Caco-2 (cell line): ENCODE measurements at regions not wholly inside any gene's neighbourhood (a gene's known extent, or its start where the extent isn't known, plus 50 kb on each side); places are given as distances from the start of the nearest gene placed in this dataset.

Experiments
- BruUV-seq: library from RNA; stranded (reverse); fragments of 400-500 nt; replicated peaks from 2 replicates; lab custom pipeline; 2021; lab: Mats Ljungman, UMichigan
- CTCF ChIA-PET: fragments of 300-600 bp; sonication (Branson Sonifier 250); formaldehyde crosslinking; loops from one replicate; lab custom pipeline; 2022; ENCODE audit warnings: antibody characterized with exemption; lab: Charles Lee
- POLR2A ChIA-PET: fragments of 300-600 bp; sonication (Branson Sonifier 250); formaldehyde crosslinking; loops from one replicate; lab custom pipeline; 2022; ENCODE audit warnings: antibody characterized with exemption; lab: Charles Lee
- DNase-seq, 2 experiments: peaks; one replicate each; pipeline versions ENCODE4 v3.0.0 to v3.0.0-alpha.2; 2020 to 2022
- H3K27me3 ChIP-seq: replicated peaks from 2 replicates; pipeline ENCODE4 v1.6.0; 2011; ENCODE audit warnings: low read length; ENCODE audit not compliant: control insufficient read depth, insufficient read depth
- H3K36me3 ChIP-seq: 2 replicates; pipeline ENCODE4 v1.5.1; 2011; ENCODE audit warnings: low read length; ENCODE audit not compliant: control insufficient read depth, insufficient read depth
- H3K4me1 ChIP-seq: fragments of 250-450 bp; sonication (Bioruptor Pico); 2 replicates; pipeline ENCODE4 v1.5.1; 2020; ENCODE audit warnings: mild to moderate bottlenecking
- H3K4me3 ChIP-seq: 2 replicates; pipeline ENCODE4 v1.5.1; 2011; ENCODE audit warnings: low read depth, mild to moderate bottlenecking, control low read depth, low read length
- H3K9me3 ChIP-seq: fragments of 250-450 bp; sonication (Bioruptor Pico); 2 replicates; pipeline ENCODE4 v1.5.1; 2020; ENCODE audit warnings: mild to moderate bottlenecking, moderate library complexity
- H3K27ac Mint-ChIP-seq: one replicate; pipeline ENCODE4 v1.8.0; 2022; ENCODE audit warnings: mixed read lengths; ENCODE audit not compliant: unreplicated experiment
- H3K27me3 Mint-ChIP-seq: one replicate; pipeline ENCODE4 v1.8.0; 2022; ENCODE audit warnings: mixed read lengths; ENCODE audit not compliant: insufficient read depth, unreplicated experiment
- H3K36me3 Mint-ChIP-seq: one replicate; pipeline ENCODE4 v1.8.0; 2022; ENCODE audit warnings: mild to moderate bottlenecking, mixed read lengths; ENCODE audit not compliant: insufficient read depth, unreplicated experiment
- H3K4me1 Mint-ChIP-seq: one replicate; pipeline ENCODE4 v1.8.0; 2022; ENCODE audit warnings: low read depth, mixed read lengths; ENCODE audit not compliant: unreplicated experiment
- H3K4me3 Mint-ChIP-seq: one replicate; pipeline ENCODE4 v1.8.0; 2022; ENCODE audit warnings: mild to moderate bottlenecking, moderate library complexity, mixed read lengths; ENCODE audit not compliant: unreplicated experiment
- H3K9me3 Mint-ChIP-seq: one replicate; pipeline ENCODE4 v1.8.0; 2022; ENCODE audit warnings: mixed read lengths; ENCODE audit not compliant: unreplicated experiment
- intact Hi-C: fragments of 100-400 bp; cut with micrococcal nuclease; formaldehyde crosslinking; loops from one replicate; pipeline ENCODE4 v1.10.0; 2022; ENCODE audit not compliant: unreplicated experiment
- TF ChIP-seq, protein P1 (sequence below), 2 experiments: fragments of 200-600 bp in 1 of 2; IDR thresholded peaks; 1 replicate in 1 of 2; 2 replicates in 1 of 2; pipeline versions ENCODE4 v1.5.1 to v1.8.0; 2011 to 2022; ENCODE audit warnings: antibody characterized with exemption in 1 of 2, control low read depth in 1 of 2, inconsistent platforms in 1 of 2, low read depth in 1 of 2, low read length in 1 of 2, mild to moderate bottlenecking in 1 of 2, moderate library complexity in 1 of 2; ENCODE audit not compliant: insufficient read depth in 1 of 2, severe bottlenecking in 1 of 2, unreplicated experiment in 1 of 2

DNA sequence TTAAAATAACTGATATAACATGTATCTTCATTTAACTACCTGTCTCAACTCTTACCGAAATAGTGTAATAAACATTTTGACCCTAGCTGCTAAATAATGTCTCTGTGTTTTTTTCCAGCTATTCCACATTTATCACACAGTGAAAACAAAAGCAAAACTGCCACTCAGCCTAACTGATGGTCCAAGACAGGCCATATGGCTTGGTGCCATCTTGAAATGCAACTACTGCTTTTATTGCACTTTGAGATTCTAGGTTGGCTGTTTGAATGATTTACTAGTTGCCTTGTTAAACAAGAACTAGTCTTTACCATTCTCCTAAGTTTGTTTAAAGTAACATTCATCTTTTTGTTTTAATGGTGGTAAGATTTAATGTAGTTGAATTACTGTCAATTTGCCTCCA, 739.8 kb downstream of the TFAP2A start:
- H3K9me3 ChIP-seq, result no peaks in the 10 kb centered on the region
- POLR2A ChIA-PET, result no interaction called here
- TF ChIP-seq, protein P1, sequence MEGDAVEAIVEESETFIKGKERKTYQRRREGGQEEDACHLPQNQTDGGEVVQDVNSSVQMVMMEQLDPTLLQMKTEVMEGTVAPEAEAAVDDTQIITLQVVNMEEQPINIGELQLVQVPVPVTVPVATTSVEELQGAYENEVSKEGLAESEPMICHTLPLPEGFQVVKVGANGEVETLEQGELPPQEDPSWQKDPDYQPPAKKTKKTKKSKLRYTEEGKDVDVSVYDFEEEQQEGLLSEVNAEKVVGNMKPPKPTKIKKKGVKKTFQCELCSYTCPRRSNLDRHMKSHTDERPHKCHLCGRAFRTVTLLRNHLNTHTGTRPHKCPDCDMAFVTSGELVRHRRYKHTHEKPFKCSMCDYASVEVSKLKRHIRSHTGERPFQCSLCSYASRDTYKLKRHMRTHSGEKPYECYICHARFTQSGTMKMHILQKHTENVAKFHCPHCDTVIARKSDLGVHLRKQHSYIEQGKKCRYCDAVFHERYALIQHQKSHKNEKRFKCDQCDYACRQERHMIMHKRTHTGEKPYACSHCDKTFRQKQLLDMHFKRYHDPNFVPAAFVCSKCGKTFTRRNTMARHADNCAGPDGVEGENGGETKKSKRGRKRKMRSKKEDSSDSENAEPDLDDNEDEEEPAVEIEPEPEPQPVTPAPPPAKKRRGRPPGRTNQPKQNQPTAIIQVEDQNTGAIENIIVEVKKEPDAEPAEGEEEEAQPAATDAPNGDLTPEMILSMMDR (IDR thresholded peaks at IDR 0.05; ENCODE audit: insufficient read depth in 1 of 2, low read depth in 1 of 2, low read length in 1 of 2, severe bottlenecking in 1 of 2, unreplicated experiment in 1 of 2), result no peak
- H3K36me3 ChIP-seq, result no peaks in the 10 kb centered on the region
- no peaks in the 10 kb centered on the region for H3K27me3 ChIP-seq
- no TSS peak for BruUV-seq
- CTCF ChIA-PET, result no interaction called here
- Mint-ChIP-seq H3K36me3 (peaks cover 5% of the 10 kb centered on the region), H3K4me1 (no peaks in the 10 kb centered on the region), H3K4me3 (no peak overlapping the region), H3K27ac (no peak overlapping the region), H3K27me3 (no peaks in the 10 kb centered on the region), H3K9me3 (peaks cover 15% of the 10 kb centered on the region)
- no peak for DNase-seq
- no peaks in the 10 kb centered on the region for H3K4me1 ChIP-seq
- no peak overlapping the region for H3K4me3 ChIP-seq
- intact Hi-C loops, result no loop called here

DNA sequence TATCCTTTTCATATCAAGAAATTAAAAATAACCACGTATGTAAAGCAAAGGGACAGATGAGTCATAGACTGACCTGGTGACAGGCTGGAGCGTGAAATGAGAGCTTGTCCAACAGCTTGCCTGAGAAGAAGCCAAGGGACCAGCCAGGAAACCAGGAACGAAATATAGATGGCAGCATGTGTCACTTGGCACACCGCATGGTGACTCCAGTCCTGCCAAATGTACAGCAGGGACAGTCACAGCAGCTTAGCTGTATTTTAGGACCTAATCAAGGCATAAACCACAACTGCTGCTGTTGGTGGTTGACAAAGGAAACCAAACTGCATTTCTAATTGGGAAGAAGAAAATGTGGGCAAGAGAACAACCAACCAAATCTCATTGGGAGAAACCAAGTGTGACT, 755.0 kb downstream of the TFAP2A start:
- H3K36me3 Mint-ChIP-seq, result no peaks in the 10 kb centered on the region
- no TSS peak for BruUV-seq
- intact Hi-C loops, result no loop called here
- no peak for DNase-seq
- H3K27ac Mint-ChIP-seq, result no peak overlapping the region
- CTCF ChIA-PET, result no interaction called here
- Histone ChIP-seq H3K9me3 (no peaks in the 10 kb centered on the region), H3K36me3 (no peaks in the 10 kb centered on the region), H3K27me3 (no peaks in the 10 kb centered on the region), H3K4me3 (no peak overlapping the region), H3K4me1 (no peaks in the 10 kb centered on the region; the same call in 1 of the 2 replicates)
- TF ChIP-seq, protein P1 (IDR thresholded peaks at IDR 0.05; ENCODE audit: insufficient read depth in 1 of 2, low read depth in 1 of 2, low read length in 1 of 2, severe bottlenecking in 1 of 2, unreplicated experiment in 1 of 2), result no peak
- H3K4me3 Mint-ChIP-seq, result no peak overlapping the region
- no peaks in the 10 kb centered on the region for H3K27me3 Mint-ChIP-seq
- H3K9me3 Mint-ChIP-seq, result no peaks in the 10 kb centered on the region
- POLR2A ChIA-PET, result no interaction called here
- H3K4me1 Mint-ChIP-seq, result no peaks in the 10 kb centered on the region

DNA sequence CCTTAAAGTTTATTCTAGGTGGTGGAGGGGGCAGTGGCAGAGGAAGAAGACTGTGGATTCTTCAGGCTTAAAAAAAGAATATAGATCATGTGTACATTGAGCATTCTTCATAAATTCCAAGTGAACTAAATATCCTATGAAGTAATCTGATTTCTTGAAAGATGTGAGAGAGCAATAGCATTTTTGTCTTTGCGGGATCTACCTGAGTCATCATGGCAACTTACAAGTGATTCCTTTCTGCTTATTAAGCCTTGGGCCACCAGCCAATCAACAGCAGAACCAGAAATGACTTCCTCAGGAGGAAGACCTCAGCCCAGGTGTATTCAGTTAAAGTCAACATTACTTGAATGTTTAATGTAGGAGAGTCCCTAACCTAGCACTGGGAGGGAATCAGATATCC, 756.9 kb downstream of the TFAP2A start:
- no peak for DNase-seq
- no peaks in the 10 kb centered on the region for H3K9me3 ChIP-seq
- no peak overlapping the region for H3K27ac Mint-ChIP-seq
- ChIA-PET POLR2A (no interaction called here), CTCF (no interaction called here)
- no peak overlapping the region for H3K4me3 ChIP-seq
- H3K4me1 Mint-ChIP-seq, result no peaks in the 10 kb centered on the region
- TF ChIP-seq, protein P1 (IDR thresholded peaks at IDR 0.05; ENCODE audit: insufficient read depth in 1 of 2, low read depth in 1 of 2, low read length in 1 of 2, severe bottlenecking in 1 of 2, unreplicated experiment in 1 of 2), result no peak
- no peaks in the 10 kb centered on the region for H3K36me3 ChIP-seq
- H3K36me3 Mint-ChIP-seq, result no peaks in the 10 kb centered on the region
- no peaks in the 10 kb centered on the region for H3K9me3 Mint-ChIP-seq
- H3K27me3 ChIP-seq, result no peaks in the 10 kb centered on the region
- H3K4me1 ChIP-seq, result no peaks in the 10 kb centered on the region; the same call in 1 of the 2 replicates
- H3K27me3 Mint-ChIP-seq, result no peaks in the 10 kb centered on the region
- no TSS peak for BruUV-seq
- no peak overlapping the region for H3K4me3 Mint-ChIP-seq
- intact Hi-C loops, result no loop called here
